ENCODE measurements at regions not wholly inside any gene's neighbourhood (a gene's known extent, or its start where the extent isn't known, plus 50 kb on each side); places are given as distances from the start of the nearest gene placed in this dataset.
"Not testable (repeated sequence)": the region's sequence is repeated elsewhere in the genome, so short reads cannot be mapped to it uniquely, and the experiment has no call there.

- Mint-ChIP-seq H3K27ac (no peak overlapping the region), H3K9me3 (peaks cover 3% of the 10 kb centered on the region), H3K36me3 (ENCODE audit: low read depth) (no peaks in the 10 kb centered on the region), H3K27me3 (no peaks in the 10 kb centered on the region), H3K4me1 (no peaks in the 10 kb centered on the region), H3K4me3 (no peak overlapping the region)
- TF ChIP-seq, protein P1, sequence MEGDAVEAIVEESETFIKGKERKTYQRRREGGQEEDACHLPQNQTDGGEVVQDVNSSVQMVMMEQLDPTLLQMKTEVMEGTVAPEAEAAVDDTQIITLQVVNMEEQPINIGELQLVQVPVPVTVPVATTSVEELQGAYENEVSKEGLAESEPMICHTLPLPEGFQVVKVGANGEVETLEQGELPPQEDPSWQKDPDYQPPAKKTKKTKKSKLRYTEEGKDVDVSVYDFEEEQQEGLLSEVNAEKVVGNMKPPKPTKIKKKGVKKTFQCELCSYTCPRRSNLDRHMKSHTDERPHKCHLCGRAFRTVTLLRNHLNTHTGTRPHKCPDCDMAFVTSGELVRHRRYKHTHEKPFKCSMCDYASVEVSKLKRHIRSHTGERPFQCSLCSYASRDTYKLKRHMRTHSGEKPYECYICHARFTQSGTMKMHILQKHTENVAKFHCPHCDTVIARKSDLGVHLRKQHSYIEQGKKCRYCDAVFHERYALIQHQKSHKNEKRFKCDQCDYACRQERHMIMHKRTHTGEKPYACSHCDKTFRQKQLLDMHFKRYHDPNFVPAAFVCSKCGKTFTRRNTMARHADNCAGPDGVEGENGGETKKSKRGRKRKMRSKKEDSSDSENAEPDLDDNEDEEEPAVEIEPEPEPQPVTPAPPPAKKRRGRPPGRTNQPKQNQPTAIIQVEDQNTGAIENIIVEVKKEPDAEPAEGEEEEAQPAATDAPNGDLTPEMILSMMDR (IDR thresholded peaks at IDR 0.05): no peak
- CTCF ChIA-PET: no interaction called here
- DNase-seq (peak; percentile 24), ATAC-seq (ENCODE audit: low read depth) (no peak)
- intact Hi-C loops (cut with micrococcal nuclease): no loop called here
- POLR2A ChIA-PET: no interaction called here
Measured at GRCh38 chr15:20341901-20342600, 199.5 kb downstream of the GOLGA6L6 start.

GRCh38 chr15:20340931-20341661, 200.5 kb downstream of the GOLGA6L6 start:
- intact Hi-C loops (cut with micrococcal nuclease): no loop called here
- DNase-seq: peak; percentile 29
- H3K4me1 Mint-ChIP-seq: no peaks in the 10 kb centered on the region
- no peaks in the 10 kb centered on the region for H3K27me3 Mint-ChIP-seq
- H3K9me3 Mint-ChIP-seq: peaks cover 6% of the 10 kb centered on the region
- no peaks in the 10 kb centered on the region for H3K36me3 Mint-ChIP-seq (ENCODE audit: low read depth)
- H3K4me3 Mint-ChIP-seq: no peak overlapping the region
- TF ChIP-seq, protein P1 (IDR thresholded peaks at IDR 0.05): no peak
- peak; percentile 18 for ATAC-seq (ENCODE audit: low read depth)
- ChIA-PET POLR2A (no interaction called here), CTCF (no interaction called here)
- H3K27ac Mint-ChIP-seq: no peak overlapping the region

DNA sequence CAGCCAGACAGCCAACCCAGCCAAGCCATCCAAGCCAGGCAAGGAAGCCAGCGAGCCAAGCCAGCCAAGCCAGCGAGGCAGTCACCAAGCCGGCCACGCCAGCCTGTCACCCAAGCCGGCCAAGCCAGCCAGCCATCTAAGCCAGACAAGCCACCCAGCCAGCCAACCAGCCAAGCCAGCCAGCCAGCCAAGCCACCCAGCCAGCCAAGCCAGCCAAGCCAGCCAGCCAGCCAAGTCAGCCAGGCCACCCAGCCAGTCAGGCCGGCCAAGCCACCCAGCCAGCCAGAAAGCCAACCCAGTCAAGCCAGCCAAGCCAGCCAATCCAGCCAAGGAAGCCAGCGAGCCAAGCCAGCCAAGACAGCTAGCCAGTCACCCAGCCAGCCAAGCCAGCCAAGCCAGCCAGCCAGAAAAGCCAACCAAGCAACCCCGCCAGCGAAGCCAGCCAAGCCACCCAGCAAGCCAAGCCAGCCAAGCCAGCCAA, 201.2 kb downstream of the GOLGA6L6 start:
- Mint-ChIP-seq H3K4me3 (no peak overlapping the region), H3K27me3 (no peaks in the 10 kb centered on the region), H3K9me3 (peaks cover 8% of the 10 kb centered on the region), H3K4me1 (no peaks in the 10 kb centered on the region), H3K36me3 (ENCODE audit: low read depth) (no peaks in the 10 kb centered on the region), H3K27ac (no peak overlapping the region)
- ChIA-PET CTCF (no interaction called here), POLR2A (no interaction called here)
- TF ChIP-seq, protein P1 (IDR thresholded peaks at IDR 0.05): no peak
- intact Hi-C loops (cut with micrococcal nuclease): no loop called here
- no peak for ATAC-seq (ENCODE audit: low read depth)
- peak; percentile 43 for DNase-seq

GRCh38 chr15:20339086-20339791, 202.4 kb downstream of the GOLGA6L6 start:
- ATAC-seq (ENCODE audit: low read depth); H3K4me3 Mint-ChIP-seq; CTCF ChIA-PET; H3K9me3 Mint-ChIP-seq; H3K27me3 Mint-ChIP-seq; POLR2A ChIA-PET; H3K36me3 Mint-ChIP-seq (ENCODE audit: low read depth); H3K27ac Mint-ChIP-seq; H3K4me1 Mint-ChIP-seq; DNase-seq; intact Hi-C loops (cut with micrococcal nuclease): not testable (repeated sequence)

DNA sequence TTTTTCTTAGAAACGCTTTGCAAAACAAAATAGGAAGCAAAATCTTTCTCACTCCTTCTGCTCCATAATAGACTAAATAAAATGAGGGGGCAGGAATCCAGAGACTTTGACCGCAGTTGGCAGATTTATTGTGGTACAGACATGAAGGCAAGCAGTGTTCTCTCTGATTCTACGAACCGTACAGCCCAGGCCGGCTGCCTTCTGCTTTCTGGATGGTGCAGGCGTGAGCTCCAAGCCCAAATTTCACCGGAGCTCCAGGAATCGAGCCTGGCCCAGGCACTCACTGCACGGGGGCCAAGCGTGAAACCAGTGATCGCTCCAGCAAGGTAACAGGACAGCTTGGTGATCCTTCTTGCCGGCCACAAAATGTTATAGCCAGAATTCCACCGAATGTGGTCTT, 202.9 kb downstream of the GOLGA6L6 start:
- H3K27ac Mint-ChIP-seq; POLR2A ChIA-PET; H3K4me1 Mint-ChIP-seq; intact Hi-C loops (cut with micrococcal nuclease); H3K9me3 Mint-ChIP-seq; CTCF ChIA-PET; DNase-seq; H3K4me3 Mint-ChIP-seq; ATAC-seq (ENCODE audit: low read depth); H3K27me3 Mint-ChIP-seq; H3K36me3 Mint-ChIP-seq (ENCODE audit: low read depth): not testable (repeated sequence)

DNA sequence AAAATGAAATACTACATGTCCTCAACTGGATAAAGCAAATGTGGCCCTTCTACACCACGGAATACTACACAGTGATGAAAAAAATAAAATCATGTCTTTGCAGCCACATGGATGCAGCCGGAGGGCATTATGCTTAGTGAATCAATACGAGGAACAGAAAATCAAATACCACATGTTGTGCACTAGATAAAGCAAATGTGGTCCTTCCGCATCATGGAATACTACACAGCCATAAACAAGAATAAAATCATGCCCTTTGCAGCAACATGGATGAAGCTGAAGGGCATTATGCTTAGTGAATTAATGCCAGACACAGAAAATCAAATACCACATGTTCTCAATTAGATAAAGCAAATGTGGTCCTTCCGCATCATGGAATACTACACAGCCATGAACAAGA, 204.4 kb downstream of the GOLGA6L6 start:
- H3K9me3 Mint-ChIP-seq: not testable (repeated sequence)

GRCh38 chr15:20334451-20334850, 207.1 kb downstream of the GOLGA6L6 start:
- H3K9me3 Mint-ChIP-seq; DNase-seq; POLR2A ChIA-PET; H3K36me3 Mint-ChIP-seq (ENCODE audit: low read depth); H3K4me1 Mint-ChIP-seq; intact Hi-C loops (cut with micrococcal nuclease); H3K27me3 Mint-ChIP-seq; H3K27ac Mint-ChIP-seq; ATAC-seq (ENCODE audit: low read depth); CTCF ChIA-PET; H3K4me3 Mint-ChIP-seq: not testable (repeated sequence)

More for the DNA sequence above, 204.4 kb downstream of the GOLGA6L6 start:
- CTCF ChIA-PET; H3K4me3 Mint-ChIP-seq; H3K36me3 Mint-ChIP-seq (ENCODE audit: low read depth); H3K27me3 Mint-ChIP-seq; H3K27ac Mint-ChIP-seq; POLR2A ChIA-PET; ATAC-seq (ENCODE audit: low read depth); intact Hi-C loops (cut with micrococcal nuclease); H3K4me1 Mint-ChIP-seq; DNase-seq: not testable (repeated sequence)

- H3K4me3 Mint-ChIP-seq; CTCF ChIA-PET; H3K27me3 Mint-ChIP-seq; POLR2A ChIA-PET; H3K4me1 Mint-ChIP-seq; intact Hi-C loops (cut with micrococcal nuclease); H3K9me3 Mint-ChIP-seq; DNase-seq; ATAC-seq (ENCODE audit: low read depth); H3K27ac Mint-ChIP-seq; H3K36me3 Mint-ChIP-seq (ENCODE audit: low read depth): not testable (repeated sequence)
Measured at GRCh38 chr15:20325751-20326150, 215.8 kb downstream of the GOLGA6L6 start.

GRCh38 chr15:20317132-20317531, 224.5 kb downstream of the GOLGA6L6 start:
- CTCF ChIA-PET; H3K9me3 Mint-ChIP-seq; H3K36me3 Mint-ChIP-seq (ENCODE audit: low read depth); H3K27me3 Mint-ChIP-seq; intact Hi-C loops (cut with micrococcal nuclease); H3K4me3 Mint-ChIP-seq; H3K4me1 Mint-ChIP-seq; ATAC-seq (ENCODE audit: low read depth); H3K27ac Mint-ChIP-seq; DNase-seq; POLR2A ChIA-PET: not testable (repeated sequence)

Data from activated B cell treated with CpG ODN at 0.5 μM for 24 hours (primary cell).